Nephron progenitor cell (in vitro differentiated cells): ENCODE measurements at regions not wholly inside any gene's neighbourhood (a gene's known extent, or its start where the extent isn't known, plus 50 kb on each side); places are given as distances from the start of the nearest gene placed in this dataset.

Source experiments
- DNase-seq: peaks from one replicate; pipeline ENCODE4 v3.0.0; 2021
- H3K27ac Mint-ChIP-seq: 2 replicates; pipeline ENCODE4 v1.8.0; 2021; ENCODE audit warnings: mild to moderate bottlenecking, moderate library complexity, mixed read lengths
- H3K27me3 Mint-ChIP-seq: 2 replicates; pipeline ENCODE4 v1.8.0; 2021; ENCODE audit warnings: mild to moderate bottlenecking, low read depth, mixed read lengths; ENCODE audit not compliant: poor library complexity
- H3K36me3 Mint-ChIP-seq: 2 replicates; pipeline ENCODE4 v1.8.0; 2021; ENCODE audit warnings: low read depth, mixed read lengths
- H3K4me1 Mint-ChIP-seq: 2 replicates; pipeline ENCODE4 v1.8.0; 2021; ENCODE audit warnings: mixed read lengths
- H3K4me3 Mint-ChIP-seq: 2 replicates; pipeline ENCODE4 v1.8.0; 2021; ENCODE audit warnings: mild to moderate bottlenecking, moderate library complexity, mixed read lengths
- H3K9me3 Mint-ChIP-seq: 2 replicates; pipeline ENCODE4 v1.8.0; 2021; ENCODE audit warnings: mild to moderate bottlenecking, moderate library complexity, mixed read lengths
- TF ChIP-seq, protein P1 (sequence below): fragments of 200-600 bp; sonication (generic); IDR thresholded peaks from 2 replicates; pipeline ENCODE4 v1.5.0; 2021; ENCODE audit warnings: antibody characterized with exemption

GRCh38 chr14:65153101-65153500 is 50.8 kb upstream of the MAX start:
- Mint-ChIP-seq H3K9me3 (no peaks in the 10 kb centered on the region), H3K27me3 (peaks cover 11% of the 10 kb centered on the region), H3K36me3 (no peaks in the 10 kb centered on the region), H3K4me3 (no peak overlapping the region), H3K27ac (peak overlapping the region; percentile 39), H3K4me1 (peaks cover 28% of the 10 kb centered on the region)
- TF ChIP-seq, protein P1, sequence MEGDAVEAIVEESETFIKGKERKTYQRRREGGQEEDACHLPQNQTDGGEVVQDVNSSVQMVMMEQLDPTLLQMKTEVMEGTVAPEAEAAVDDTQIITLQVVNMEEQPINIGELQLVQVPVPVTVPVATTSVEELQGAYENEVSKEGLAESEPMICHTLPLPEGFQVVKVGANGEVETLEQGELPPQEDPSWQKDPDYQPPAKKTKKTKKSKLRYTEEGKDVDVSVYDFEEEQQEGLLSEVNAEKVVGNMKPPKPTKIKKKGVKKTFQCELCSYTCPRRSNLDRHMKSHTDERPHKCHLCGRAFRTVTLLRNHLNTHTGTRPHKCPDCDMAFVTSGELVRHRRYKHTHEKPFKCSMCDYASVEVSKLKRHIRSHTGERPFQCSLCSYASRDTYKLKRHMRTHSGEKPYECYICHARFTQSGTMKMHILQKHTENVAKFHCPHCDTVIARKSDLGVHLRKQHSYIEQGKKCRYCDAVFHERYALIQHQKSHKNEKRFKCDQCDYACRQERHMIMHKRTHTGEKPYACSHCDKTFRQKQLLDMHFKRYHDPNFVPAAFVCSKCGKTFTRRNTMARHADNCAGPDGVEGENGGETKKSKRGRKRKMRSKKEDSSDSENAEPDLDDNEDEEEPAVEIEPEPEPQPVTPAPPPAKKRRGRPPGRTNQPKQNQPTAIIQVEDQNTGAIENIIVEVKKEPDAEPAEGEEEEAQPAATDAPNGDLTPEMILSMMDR, result no peak
- DNase-seq, result no peak

GRCh38 chr14:65156568-65157366 is 54.5 kb upstream of the MAX start:
- Mint-ChIP-seq H3K9me3 (peaks cover 5% of the 10 kb centered on the region), H3K4me1 (peaks cover 25% of the 10 kb centered on the region), H3K36me3 (no peaks in the 10 kb centered on the region), H3K27me3 (peaks cover 21% of the 10 kb centered on the region), H3K27ac (peak overlapping the region; percentile 88), H3K4me3 (no peak overlapping the region)
- DNase-seq, result peak; percentile 26
- TF ChIP-seq, protein P1, result no peak

GRCh38 chr14:65159281-65160062 is 57.2 kb upstream of the MAX start:
- no peak overlapping the region for H3K27ac Mint-ChIP-seq
- H3K27me3 Mint-ChIP-seq, result peaks cover 20% of the 10 kb centered on the region
- DNase-seq, result no peak
- TF ChIP-seq, protein P1, result no peak
- H3K9me3 Mint-ChIP-seq, result peaks cover 5% of the 10 kb centered on the region
- no peak overlapping the region for H3K4me3 Mint-ChIP-seq
- H3K4me1 Mint-ChIP-seq, result peaks cover 14% of the 10 kb centered on the region
- H3K36me3 Mint-ChIP-seq, result no peaks in the 10 kb centered on the region

- TF ChIP-seq, protein P1, result no peak
- peaks cover 14% of the 10 kb centered on the region for H3K4me1 Mint-ChIP-seq
- H3K36me3 Mint-ChIP-seq, result no peaks in the 10 kb centered on the region
- H3K9me3 Mint-ChIP-seq, result peaks cover 5% of the 10 kb centered on the region
- H3K4me3 Mint-ChIP-seq, result no peak overlapping the region
- H3K27ac Mint-ChIP-seq, result no peak overlapping the region
- H3K27me3 Mint-ChIP-seq, result peaks cover 19% of the 10 kb centered on the region
- no peak for DNase-seq
These were observed 57.8 kb upstream of the MAX start for GRCh38 chr14:65160091-65160490.

- H3K36me3 Mint-ChIP-seq, result no peaks in the 10 kb centered on the region
- DNase-seq, result no peak
- H3K4me1 Mint-ChIP-seq, result peaks cover 1% of the 10 kb centered on the region
- H3K27me3 Mint-ChIP-seq, result peaks cover 17% of the 10 kb centered on the region
- no peak overlapping the region for H3K4me3 Mint-ChIP-seq
- H3K27ac Mint-ChIP-seq, result no peak overlapping the region
- TF ChIP-seq, protein P1, result no peak
- peaks cover 9% of the 10 kb centered on the region for H3K9me3 Mint-ChIP-seq
These were observed 59.7 kb upstream of the MAX start for GRCh38 chr14:65162031-65162430.
